Astrocyte (in vitro differentiated cells and primary cell): ENCODE measurements at regions not wholly inside any gene's neighbourhood (a gene's known extent, or its start where the extent isn't known, plus 50 kb on each side); places are given as distances from the start of the nearest gene placed in this dataset.
A peak's percentile ranks its signal among the peaks of the same experiment; 100 is the strongest.

Source experiments
- DNase-seq: peaks from one replicate; pipeline ENCODE4 v3.0.0-alpha.2; 2010; ENCODE audit warnings: low read depth
- FAIRE-seq: peaks from 2 replicates; lab custom pipeline; 2011; peaks lifted over from hg19 to GRCh38; lab: Jason Lieb, UNC
- H2AFZ ChIP-seq: 2 replicates; pipeline ENCODE4 v1.6.0; 2012; ENCODE audit warnings: low read depth, low read length, inconsistent platforms
- H3K27ac ChIP-seq: 2 replicates; pipeline ENCODE4 v1.5.1; 2011; ENCODE audit warnings: low read depth, low read length, inconsistent platforms
- H3K27me3 ChIP-seq: 2 replicates; pipeline ENCODE4 v1.6.0; 2011; ENCODE audit warnings: low read length, inconsistent platforms; ENCODE audit not compliant: insufficient read depth
- H3K36me3 ChIP-seq: 2 replicates; pipeline ENCODE4 v1.5.1; 2011; ENCODE audit warnings: low read length, inconsistent platforms; ENCODE audit not compliant: insufficient read depth
- H3K4me1 ChIP-seq: 2 replicates; pipeline ENCODE4 v1.5.1; 2011; ENCODE audit warnings: low read length, inconsistent platforms; ENCODE audit not compliant: insufficient read depth
- H3K4me2 ChIP-seq: 2 replicates; pipeline ENCODE4 v1.6.0; 2012; ENCODE audit warnings: low read length, inconsistent platforms
- H3K4me3 ChIP-seq: 2 replicates; pipeline ENCODE4 v1.5.1; 2011; ENCODE audit warnings: low read depth, mild to moderate bottlenecking, low read length, inconsistent platforms; ENCODE audit not compliant: insufficient read depth
- H3K79me2 ChIP-seq: 2 replicates; pipeline ENCODE4 v1.6.0; 2012; ENCODE audit warnings: mild to moderate bottlenecking, low read length, inconsistent platforms; ENCODE audit not compliant: insufficient read depth
- H3K9ac ChIP-seq: 2 replicates; pipeline ENCODE4 v1.6.0; 2012; ENCODE audit warnings: mild to moderate bottlenecking, low read length, inconsistent platforms
- H3K9me3 ChIP-seq: 2 replicates; pipeline ENCODE4 v1.5.1; 2012; ENCODE audit warnings: low read depth, mild to moderate bottlenecking, low read length, inconsistent platforms; ENCODE audit not compliant: insufficient read depth
- H4K20me1 ChIP-seq: 2 replicates; pipeline ENCODE4 v1.6.0; 2012; ENCODE audit warnings: low read length, inconsistent platforms; ENCODE audit not compliant: insufficient read depth
- H3K27ac Mint-ChIP-seq: one replicate; pipeline ENCODE4 v1.8.0; 2021; ENCODE audit warnings: mild to moderate bottlenecking, mixed read lengths; ENCODE audit not compliant: unreplicated experiment
- H3K27me3 Mint-ChIP-seq: one replicate; pipeline ENCODE4 v1.8.0; 2021; ENCODE audit warnings: low read depth, mixed read lengths; ENCODE audit not compliant: unreplicated experiment
- H3K36me3 Mint-ChIP-seq: one replicate; pipeline ENCODE4 v1.8.0; 2021; ENCODE audit warnings: low read depth, mixed read lengths; ENCODE audit not compliant: unreplicated experiment
- H3K4me1 Mint-ChIP-seq: one replicate; pipeline ENCODE4 v1.8.0; 2021; ENCODE audit warnings: low read depth, mixed read lengths; ENCODE audit not compliant: unreplicated experiment
- H3K4me3 Mint-ChIP-seq: one replicate; pipeline ENCODE4 v1.8.0; 2021; ENCODE audit warnings: mild to moderate bottlenecking, moderate library complexity, mixed read lengths; ENCODE audit not compliant: unreplicated experiment
- H3K9me3 Mint-ChIP-seq: one replicate; pipeline ENCODE4 v1.8.0; 2021; ENCODE audit warnings: mild to moderate bottlenecking, mixed read lengths; ENCODE audit not compliant: unreplicated experiment
- EZH2 ChIP-seq: IDR thresholded peaks from 2 replicates; pipeline ENCODE4 v1.6.1; 2012; ENCODE audit warnings: mild to moderate bottlenecking, low read length, inconsistent platforms; ENCODE audit not compliant: insufficient read depth
- TF ChIP-seq, protein P1 (sequence below): IDR thresholded peaks from 2 replicates; pipeline ENCODE4 v1.5.1; 2011; ENCODE audit warnings: low read depth, mild to moderate bottlenecking, inconsistent platforms, low read length, moderate library complexity; ENCODE audit not compliant: insufficient read depth

DNA sequence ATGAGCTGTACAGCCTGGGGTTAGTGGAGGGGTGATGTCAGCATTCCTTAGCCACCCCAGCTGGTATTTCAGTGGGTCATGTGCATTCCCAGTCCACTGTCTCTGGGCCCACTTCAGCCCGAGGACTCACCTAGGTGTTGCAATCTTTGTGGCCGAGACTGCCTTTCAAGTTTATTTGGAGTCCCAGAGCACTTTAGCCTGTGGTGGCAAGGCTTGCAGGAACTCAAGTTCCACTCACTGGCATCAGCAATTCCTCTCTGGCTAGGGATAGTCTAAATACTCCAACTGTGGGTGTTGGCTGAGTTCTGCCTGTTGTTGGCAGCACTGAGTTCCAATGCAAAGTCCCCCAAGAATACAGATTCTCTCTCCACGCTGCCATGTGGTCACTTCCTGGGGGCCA lies 191.6 kb upstream of the PGR start:
- Mint-ChIP-seq H3K27me3 (no peaks in the 10 kb centered on the region), H3K4me3 (no peak overlapping the region), H3K27ac (peak overlapping the region; percentile 36), H3K4me1 (no peaks in the 10 kb centered on the region), H3K36me3 (no peaks in the 10 kb centered on the region), H3K9me3 (peaks cover 4% of the 10 kb centered on the region)
- no peaks in the 10 kb centered on the region for H3K4me1 ChIP-seq
- FAIRE-seq (no peak), DNase-seq (no peak)
- no peak overlapping the region for H3K9ac ChIP-seq
- H4K20me1 ChIP-seq: no peaks in the 10 kb centered on the region
- no peaks in the 10 kb centered on the region for H3K27me3 ChIP-seq
- H3K27ac ChIP-seq: no peak overlapping the region
- H3K4me3 ChIP-seq: no peak overlapping the region
- no peaks in the 10 kb centered on the region for H3K36me3 ChIP-seq
- no peaks in the 10 kb centered on the region for H3K79me2 ChIP-seq
- no peak overlapping the region for H2AFZ ChIP-seq
- no peak overlapping the region for H3K4me2 ChIP-seq
- TF ChIP-seq EZH2: no peak
- TF ChIP-seq, protein P1, sequence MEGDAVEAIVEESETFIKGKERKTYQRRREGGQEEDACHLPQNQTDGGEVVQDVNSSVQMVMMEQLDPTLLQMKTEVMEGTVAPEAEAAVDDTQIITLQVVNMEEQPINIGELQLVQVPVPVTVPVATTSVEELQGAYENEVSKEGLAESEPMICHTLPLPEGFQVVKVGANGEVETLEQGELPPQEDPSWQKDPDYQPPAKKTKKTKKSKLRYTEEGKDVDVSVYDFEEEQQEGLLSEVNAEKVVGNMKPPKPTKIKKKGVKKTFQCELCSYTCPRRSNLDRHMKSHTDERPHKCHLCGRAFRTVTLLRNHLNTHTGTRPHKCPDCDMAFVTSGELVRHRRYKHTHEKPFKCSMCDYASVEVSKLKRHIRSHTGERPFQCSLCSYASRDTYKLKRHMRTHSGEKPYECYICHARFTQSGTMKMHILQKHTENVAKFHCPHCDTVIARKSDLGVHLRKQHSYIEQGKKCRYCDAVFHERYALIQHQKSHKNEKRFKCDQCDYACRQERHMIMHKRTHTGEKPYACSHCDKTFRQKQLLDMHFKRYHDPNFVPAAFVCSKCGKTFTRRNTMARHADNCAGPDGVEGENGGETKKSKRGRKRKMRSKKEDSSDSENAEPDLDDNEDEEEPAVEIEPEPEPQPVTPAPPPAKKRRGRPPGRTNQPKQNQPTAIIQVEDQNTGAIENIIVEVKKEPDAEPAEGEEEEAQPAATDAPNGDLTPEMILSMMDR: no peak
- H3K9me3 ChIP-seq: peaks cover 9% of the 10 kb centered on the region

DNA sequence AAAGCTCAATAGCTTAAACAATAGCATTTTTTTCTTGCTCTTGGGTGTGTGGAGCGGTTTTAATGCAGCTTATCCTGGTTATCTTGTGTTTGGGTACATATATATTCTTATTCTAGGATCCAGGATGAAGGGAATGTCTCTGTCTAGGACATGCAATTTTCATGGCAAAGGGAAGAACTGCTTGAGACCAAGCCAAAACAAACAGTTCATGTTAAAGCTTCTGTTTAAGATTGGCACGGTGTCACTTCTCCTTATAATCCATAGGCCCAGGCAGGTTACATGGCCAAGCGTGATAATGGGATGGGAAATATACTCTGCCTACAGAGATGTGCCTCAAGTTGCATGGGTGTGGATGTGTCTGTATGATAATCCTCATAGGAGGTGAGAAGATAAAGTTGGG lies 177.1 kb upstream of the PGR start:
- DNase-seq: no peak
- no peaks in the 10 kb centered on the region for H3K27me3 Mint-ChIP-seq
- no peak for TF ChIP-seq EZH2
- TF ChIP-seq, protein P1: no peak

DNA sequence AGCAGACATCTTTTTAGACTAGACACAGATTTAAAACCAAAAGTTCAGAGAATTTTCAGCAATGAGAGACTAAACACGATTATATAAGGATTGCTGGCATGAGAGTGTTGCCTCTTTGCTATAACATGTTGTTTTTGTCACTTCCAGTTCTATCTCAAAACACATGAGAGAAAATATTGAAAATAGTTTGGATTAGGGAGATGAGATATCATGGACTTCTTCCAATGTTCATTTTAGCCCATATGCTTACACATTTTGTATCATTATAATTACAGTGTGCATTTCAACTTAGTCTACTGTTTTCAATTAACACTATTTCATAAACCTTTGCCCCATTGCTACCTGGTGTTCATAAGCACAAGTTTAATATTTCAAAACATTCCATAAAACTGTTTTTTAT lies 175.9 kb upstream of the PGR start:
- Mint-ChIP-seq H3K27ac (no peak overlapping the region), H3K4me3 (no peak overlapping the region), H3K27me3 (no peaks in the 10 kb centered on the region), H3K9me3 (no peaks in the 10 kb centered on the region), H3K4me1 (no peaks in the 10 kb centered on the region), H3K36me3 (no peaks in the 10 kb centered on the region)
- Histone ChIP-seq H3K27me3 (no peaks in the 10 kb centered on the region), H4K20me1 (no peaks in the 10 kb centered on the region), H3K27ac (no peak overlapping the region), H3K79me2 (no peaks in the 10 kb centered on the region), H3K4me1 (no peaks in the 10 kb centered on the region), H3K4me2 (no peak overlapping the region), H3K9me3 (no peaks in the 10 kb centered on the region), H3K36me3 (no peaks in the 10 kb centered on the region), H2AFZ (no peak overlapping the region), H3K9ac (no peak overlapping the region), H3K4me3 (no peak overlapping the region)
- DNase-seq (no peak), FAIRE-seq (no peak)
- TF ChIP-seq, protein P1: no peak
- no peak for TF ChIP-seq EZH2

More for the DNA sequence above, 177.1 kb upstream of the PGR start:
- FAIRE-seq: no peak
- Histone ChIP-seq H3K4me1 (no peaks in the 10 kb centered on the region), H3K4me2 (no peak overlapping the region), H3K4me3 (no peak overlapping the region), H3K27me3 (no peaks in the 10 kb centered on the region), H3K9ac (no peak overlapping the region), H2AFZ (no peak overlapping the region), H4K20me1 (no peaks in the 10 kb centered on the region), H3K36me3 (no peaks in the 10 kb centered on the region), H3K79me2 (no peaks in the 10 kb centered on the region), H3K27ac (no peak overlapping the region), H3K9me3 (no peaks in the 10 kb centered on the region)
- Mint-ChIP-seq H3K36me3 (no peaks in the 10 kb centered on the region), H3K27ac (no peak overlapping the region), H3K4me1 (no peaks in the 10 kb centered on the region), H3K9me3 (no peaks in the 10 kb centered on the region), H3K4me3 (no peak overlapping the region)
